Retinal pigment epithelial cell (primary cell): ENCODE measurements at regions not wholly inside any gene's neighbourhood (a gene's known extent, or its start where the extent isn't known, plus 50 kb on each side); places are given as distances from the start of the nearest gene placed in this dataset.

Source experiments
- DNase-seq: peaks from one replicate; pipeline ENCODE4 v3.0.0-alpha.2; 2010; ENCODE audit warnings: low read depth
- H3K4me3 ChIP-seq: 2 replicates; pipeline ENCODE4 v1.5.1; 2011; ENCODE audit warnings: mild to moderate bottlenecking, low read length, control low read depth, moderate library complexity
- CTCF ChIP-seq: conservative IDR thresholded peaks from 2 replicates; pipeline ENCODE4 v1.5.1; 2011; ENCODE audit warnings: low read depth, low read length, control low read depth, inconsistent platforms

- TF ChIP-seq CTCF, result no peak
- no peak for DNase-seq
Measured at GRCh38 chr1:200334661-200335256, 75.1 kb downstream of the ZNF281 start.

GRCh38 chr1:200333329-200333728, 76.5 kb downstream of the ZNF281 start:
- TF ChIP-seq CTCF, result no peak
- no peak overlapping the region for H3K4me3 ChIP-seq
- no peak for DNase-seq

More at GRCh38 chr1:200334661-200335256, 75.1 kb downstream of the ZNF281 start:
- no peak overlapping the region for H3K4me3 ChIP-seq

GRCh38 chr1:200332716-200333115, 77.1 kb downstream of the ZNF281 start:
- no peak for TF ChIP-seq CTCF
- no peak for DNase-seq
- no peak overlapping the region for H3K4me3 ChIP-seq

- no peak overlapping the region for H3K4me3 ChIP-seq
- DNase-seq, result peak; percentile 72
- no peak for TF ChIP-seq CTCF
Measured at GRCh38 chr1:200330741-200331428, 79.0 kb downstream of the ZNF281 start.

GRCh38 chr1:200329208-200329882, 80.5 kb downstream of the ZNF281 start:
- no peak for TF ChIP-seq CTCF
- H3K4me3 ChIP-seq, result no peak overlapping the region
- no peak for DNase-seq

GRCh38 chr1:200328379-200328778, 81.5 kb downstream of the ZNF281 start:
- H3K4me3 ChIP-seq, result no peak overlapping the region
- no peak for DNase-seq
- no peak for TF ChIP-seq CTCF
